Esophagus (tissue), 2 donors: ENCODE measurements at regions not wholly inside any gene's neighbourhood (a gene's known extent, or its start where the extent isn't known, plus 50 kb on each side); places are given as distances from the start of the nearest gene placed in this dataset.

Source experiments
- H3K27ac ChIP-seq, 2 donors: one replicate each; pipeline ENCODE4 v1.5.1; 2013; ENCODE audit warnings: low read depth in 2 of 2, mild to moderate bottlenecking in 2 of 2, inconsistent platforms in 1 of 2, low read length in 1 of 2, moderate library complexity in 1 of 2
- H3K27me3 ChIP-seq, 2 donors: one replicate each; pipeline ENCODE4 v1.6.1; 2013; ENCODE audit warnings: low read length in 2 of 2, control low read depth in 1 of 2, mild to moderate bottlenecking in 1 of 2; ENCODE audit not compliant: insufficient read depth in 2 of 2, control insufficient read depth in 1 of 2
- H3K36me3 ChIP-seq, 2 donors: one replicate each; pipeline ENCODE4 v1.6.1; 2013; ENCODE audit warnings: low read length in 1 of 2; ENCODE audit not compliant: control insufficient read depth in 2 of 2, insufficient read depth in 2 of 2
- H3K4me1 ChIP-seq, 2 donors: one replicate each; pipeline ENCODE4 v1.6.1; 2013; ENCODE audit warnings: low read length in 1 of 2; ENCODE audit not compliant: control insufficient read depth in 2 of 2, insufficient read depth in 2 of 2
- H3K4me3 ChIP-seq, 2 donors: one replicate each; pipeline ENCODE4 v1.5.1; 2013; ENCODE audit warnings: low read length in 2 of 2, mild to moderate bottlenecking in 2 of 2, low read depth in 1 of 2, moderate library complexity in 1 of 2
- H3K9me3 ChIP-seq, 2 donors: one replicate each; pipeline ENCODE4 v1.6.1; 2013; ENCODE audit warnings: mild to moderate bottlenecking in 2 of 2, low read depth in 1 of 2, low read length in 1 of 2, moderate library complexity in 1 of 2; ENCODE audit not compliant: control insufficient read depth in 2 of 2, insufficient read depth in 1 of 2
- WGBS, 2 donors: extraction: QIAGEN DNeasy Blood & Tissue Kit; methylation state at CpG; one replicate each; pipeline ENCODE4 v1.1.7; 2013; 5-methylcytosine and 5-hydroxymethylcytosine counted together
- donor health status: healthy with polysubstance abuse.
- donor health status: Bipolar disorder and iron deficiency.

- Histone ChIP-seq H3K9me3 (no peaks in the 10 kb centered on the region), H3K36me3 (no peaks in the 10 kb centered on the region), H3K4me3 (no peak overlapping the region), H3K27ac (no peak overlapping the region), H3K4me1 (peaks cover 0 to 2% of the 10 kb centered on the region in 2 donors), H3K27me3 (no peaks in the 10 kb centered on the region)
- WGBS, 2 donors = 90 to 91% methylated on average over 4 of the region's 4 CpGs
Observed at GRCh38 chr9:99385215-99385614, 163.1 kb downstream of the SEC61B start.

GRCh38 chr9:99385814-99386279, 163.8 kb downstream of the SEC61B start:
- WGBS, 2 donors = 36 to 47% methylated on average over 5 of the region's 5 CpGs
- Histone ChIP-seq H3K4me3 (no peak overlapping the region), H3K27me3 (no peaks in the 10 kb centered on the region), H3K36me3 (no peaks in the 10 kb centered on the region), H3K27ac (no peak overlapping the region), H3K9me3 (no peaks in the 10 kb centered on the region), H3K4me1 (peaks cover 0 to 2% of the 10 kb centered on the region in 2 donors)

DNA sequence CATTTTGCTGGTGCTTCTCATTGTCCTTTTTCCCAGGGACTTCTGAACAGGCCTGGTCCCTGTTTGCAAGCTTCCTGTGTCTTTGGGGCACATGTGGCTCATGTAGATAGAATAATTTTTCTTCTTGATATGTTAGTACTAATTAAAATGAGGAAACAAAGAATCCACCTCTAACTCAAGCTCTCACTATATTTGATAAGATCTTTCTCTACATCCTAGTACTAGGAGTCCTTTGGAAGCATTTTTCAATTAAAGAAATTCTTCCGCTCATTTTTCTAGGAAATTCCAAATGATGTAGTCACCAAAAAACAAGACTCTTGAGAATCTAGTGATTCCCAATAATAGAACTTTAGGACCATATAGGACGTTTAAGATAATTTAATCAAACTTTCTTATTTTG, 165.3 kb downstream of the SEC61B start:
- WGBS, 2 donors = 80 to 81% methylated on average over 2 of the region's 2 CpGs
- Histone ChIP-seq H3K27ac (no peak overlapping the region), H3K9me3 (no peaks in the 10 kb centered on the region), H3K4me1 (peaks cover 0 to 4% of the 10 kb centered on the region in 2 donors), H3K4me3 (no peak overlapping the region), H3K27me3 (no peaks in the 10 kb centered on the region), H3K36me3 (no peaks in the 10 kb centered on the region)

DNA sequence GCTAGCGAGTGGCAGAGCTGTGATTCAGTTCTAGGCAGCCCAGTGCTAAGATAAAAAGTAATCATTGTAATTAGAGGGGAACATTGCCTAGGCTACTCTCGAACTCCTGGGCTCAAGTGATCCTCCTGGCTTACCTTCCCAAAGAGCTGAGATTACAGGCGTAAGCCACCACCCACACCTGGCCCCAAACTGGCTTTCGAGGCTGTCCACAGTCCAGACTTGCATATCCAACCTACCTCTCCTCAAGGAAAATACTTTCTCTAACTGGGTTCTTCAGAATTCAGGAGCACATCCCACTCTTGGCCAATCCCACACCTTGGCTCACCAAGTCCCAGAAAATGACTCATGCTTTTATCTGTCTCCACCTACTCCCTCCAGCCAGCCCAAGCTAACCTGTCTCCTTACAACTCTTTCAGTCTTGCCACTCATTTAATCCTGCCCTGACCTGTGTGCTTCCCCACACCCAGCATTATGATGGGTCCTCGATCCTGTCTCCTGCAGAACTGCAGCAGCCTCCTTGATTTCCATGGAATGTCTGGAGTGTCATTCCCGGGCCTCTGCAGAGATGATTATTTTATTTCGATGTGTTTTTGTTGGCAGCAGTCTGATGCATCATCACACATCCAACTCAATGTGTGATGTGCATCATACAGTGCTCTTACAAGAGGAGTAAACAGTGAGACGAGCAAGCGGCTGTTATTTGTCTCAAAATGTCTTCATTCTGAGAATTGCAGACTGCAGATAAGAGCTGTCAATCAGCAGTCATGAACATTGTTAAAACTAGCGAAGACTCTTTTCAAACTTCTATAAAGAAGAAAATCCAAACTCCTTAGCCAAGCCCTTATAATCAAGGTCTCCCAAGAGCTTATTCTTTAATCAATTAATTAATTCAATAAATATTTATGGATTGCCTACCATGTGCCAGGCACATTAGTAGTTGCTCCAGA, 167.3 kb downstream of the SEC61B start:
- no peak overlapping the region for H3K27ac ChIP-seq
- H3K36me3 ChIP-seq = no peaks in the 10 kb centered on the region
- no peaks in the 10 kb centered on the region for H3K27me3 ChIP-seq
- no peak overlapping the region for H3K4me3 ChIP-seq
- H3K4me1 ChIP-seq = peaks cover 0 to 4% of the 10 kb centered on the region in 2 donors
- H3K9me3 ChIP-seq = no peaks in the 10 kb centered on the region
- WGBS, 2 donors = 53 to 63% methylated on average over 10 of the region's 10 CpGs

- Histone ChIP-seq H3K36me3 (no peaks in the 10 kb centered on the region), H3K9me3 (no peaks in the 10 kb centered on the region), H3K4me3 (no peak overlapping the region), H3K27me3 (no peaks in the 10 kb centered on the region), H3K27ac (no peak overlapping the region), H3K4me1 (peaks cover 0 to 2% of the 10 kb centered on the region in 2 donors)
- WGBS, 2 donors = 38 to 52% methylated on average over 6 of the region's 6 CpGs
Observed at GRCh38 chr9:99391937-99392594, 170.0 kb downstream of the SEC61B start.

GRCh38 chr9:99392986-99393385, 170.9 kb downstream of the SEC61B start:
- no peak overlapping the region for H3K4me3 ChIP-seq
- no peaks in the 10 kb centered on the region for H3K9me3 ChIP-seq
- no peaks in the 10 kb centered on the region for H3K27me3 ChIP-seq
- no peaks in the 10 kb centered on the region for H3K36me3 ChIP-seq
- peaks cover 0 to 2% of the 10 kb centered on the region in 2 donors for H3K4me1 ChIP-seq
- H3K27ac ChIP-seq = no peak overlapping the region
- WGBS, 2 donors = 88 to 94% methylated on average over 9 of the region's 9 CpGs

- Histone ChIP-seq H3K9me3 (no peaks in the 10 kb centered on the region), H3K27me3 (no peaks in the 10 kb centered on the region), H3K27ac (no peak overlapping the region), H3K4me1 (peaks cover 0 to 2% of the 10 kb centered on the region in 2 donors), H3K4me3 (no peak overlapping the region), H3K36me3 (no peaks in the 10 kb centered on the region)
- WGBS, 2 donors = 55 to 64% methylated on average over 3 of the region's 3 CpGs
Observed at GRCh38 chr9:99393993-99394392, 171.9 kb downstream of the SEC61B start.

- H3K27ac ChIP-seq = no peak overlapping the region
- peaks cover 0 to 1% of the 10 kb centered on the region in 2 donors for H3K4me1 ChIP-seq
- H3K9me3 ChIP-seq = no peaks in the 10 kb centered on the region
- no peak overlapping the region for H3K4me3 ChIP-seq
- 71 to 76% methylated on average over 2 of the region's 2 CpGs for WGBS, 2 donors
- no peaks in the 10 kb centered on the region for H3K27me3 ChIP-seq
- H3K36me3 ChIP-seq = no peaks in the 10 kb centered on the region
Observed at GRCh38 chr9:99398241-99398640, 176.2 kb downstream of the SEC61B start.

- H3K27ac ChIP-seq = no peak overlapping the region
- H3K4me3 ChIP-seq = no peak overlapping the region
- H3K4me1 ChIP-seq = peaks cover 0 to 2% of the 10 kb centered on the region in 2 donors
- H3K9me3 ChIP-seq = no peaks in the 10 kb centered on the region
- WGBS, 2 donors = 87 to 92% methylated on average over 5 of the region's 5 CpGs
- no peaks in the 10 kb centered on the region for H3K27me3 ChIP-seq
- no peaks in the 10 kb centered on the region for H3K36me3 ChIP-seq
Observed at GRCh38 chr9:99399474-99399873, 177.4 kb downstream of the SEC61B start.
